ENCODE measurements at regions not wholly inside any gene's neighbourhood (a gene's known extent, or its start where the extent isn't known, plus 50 kb on each side); places are given as distances from the start of the nearest gene placed in this dataset.

GRCh38 chr4:54992266-54992665 lies 133.1 kb downstream of the KDR start:
- no peaks in the 10 kb centered on the region for H3K4me1 Mint-ChIP-seq
- Histone ChIP-seq H3K4me3 (replicated peaks in 1 of 3; ENCODE audit: low read depth in 2 of 3, low read length in 3 of 3) (no peak overlapping the region), H3K27ac (ENCODE audit: low read depth in 1 of 2, low read length in 2 of 2) (no peak overlapping the region), H3K36me3 (replicated peaks in 1 of 2; ENCODE audit: control insufficient read depth in 1 of 2, insufficient read depth in 2 of 2, low read length in 2 of 2) (no peaks in the 10 kb centered on the region), H3K4me2 (replicated peaks; ENCODE audit: extremely low read depth, low read length, poor library complexity, severe bottlenecking) (no peak overlapping the region), H3K27me3 (ENCODE audit: control insufficient read depth in 2 of 2, insufficient read depth in 2 of 2, low read length in 2 of 2) (no peaks in the 10 kb centered on the region), H3K4me1 (ENCODE audit: control insufficient read depth in 1 of 2, insufficient read depth in 2 of 2, low read length in 2 of 2) (no peaks in the 10 kb centered on the region), H3K79me2 (ENCODE audit: insufficient read depth, low read length) (no peaks in the 10 kb centered on the region), H3K9me3 (replicated peaks in 1 of 2; ENCODE audit: control insufficient read depth in 1 of 2, insufficient read depth in 1 of 2, low read length in 2 of 2) (peaks cover 8 to 16% of the 10 kb centered on the region in 2 donors), H2AFZ (ENCODE audit: insufficient read depth, low read depth, low read length, poor library complexity, severe bottlenecking) (no peak overlapping the region), H3K9ac (ENCODE audit: insufficient read depth, low read length, poor library complexity, severe bottlenecking) (no peak overlapping the region), H4K20me1 (ENCODE audit: insufficient read depth, low read length) (no peaks in the 10 kb centered on the region)
- TF ChIP-seq CTCF (IDR thresholded peaks at IDR 0.05): no peak
- WGBS (ENCODE audit: insufficient coverage): no CpG with 5 or more reads among the region's 1 CpG
- peaks cover 0 to 7% (median 1%) of the 10 kb centered on the region in 3 donors for H3K27me3 Mint-ChIP-seq (ENCODE audit: low read depth in 3 of 3)
- H3K4me3 Mint-ChIP-seq: no peak overlapping the region
- no peak for DNase-seq
- no peaks in the 10 kb centered on the region for H3K36me3 Mint-ChIP-seq
- peaks cover 13 to 37% (median 18%) of the 10 kb centered on the region in 7 donors for H3K9me3 Mint-ChIP-seq
- intact Hi-C loops (cut with micrococcal nuclease): no loop called here
- H3K27ac Mint-ChIP-seq: no peak overlapping the region

DNA sequence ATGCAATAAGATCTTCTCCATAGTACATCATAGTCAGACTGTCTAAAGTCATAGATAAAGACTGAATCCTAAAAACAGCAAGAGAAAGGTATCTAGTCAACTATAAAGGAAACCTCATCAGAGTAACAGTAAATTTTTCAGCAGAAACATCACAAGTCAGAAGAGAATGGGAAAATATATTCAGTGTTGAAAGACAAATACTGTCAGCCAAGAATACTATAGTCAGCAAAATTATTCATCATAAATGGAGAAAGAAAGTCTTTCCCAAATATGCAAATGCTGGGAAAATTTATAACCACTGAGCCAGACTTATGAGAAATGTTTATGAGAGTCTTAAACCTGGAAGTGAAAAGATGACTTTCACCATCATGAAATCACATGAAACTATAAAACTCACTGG lies 136.7 kb downstream of the KDR start:
- no peak overlapping the region for H3K9ac ChIP-seq (ENCODE audit: insufficient read depth, low read length, poor library complexity, severe bottlenecking)
- peaks cover 22 to 26% of the 10 kb centered on the region in 2 donors for H3K9me3 ChIP-seq (replicated peaks in 1 of 2; ENCODE audit: control insufficient read depth in 1 of 2, insufficient read depth in 1 of 2, low read length in 2 of 2)
- Mint-ChIP-seq H3K27ac (no peak overlapping the region), H3K9me3 (peaks cover 19 to 37% (median 24%) of the 10 kb centered on the region in 7 donors), H3K36me3 (no peaks in the 10 kb centered on the region), H3K4me1 (no peaks in the 10 kb centered on the region), H3K27me3 (ENCODE audit: low read depth in 3 of 3) (peaks cover 0 to 7% (median 0%) of the 10 kb centered on the region in 3 donors), H3K4me3 (no peak overlapping the region)
- no peak for TF ChIP-seq CTCF (IDR thresholded peaks at IDR 0.05)
- no peaks in the 10 kb centered on the region for H3K4me1 ChIP-seq (ENCODE audit: control insufficient read depth in 1 of 2, insufficient read depth in 2 of 2, low read length in 2 of 2)
- intact Hi-C loops (cut with micrococcal nuclease): no loop called here
- H3K27ac ChIP-seq (ENCODE audit: low read depth in 1 of 2, low read length in 2 of 2): no peak overlapping the region
- H4K20me1 ChIP-seq (ENCODE audit: insufficient read depth, low read length): no peaks in the 10 kb centered on the region
- H3K4me3 ChIP-seq (replicated peaks in 1 of 3; ENCODE audit: low read depth in 2 of 3, low read length in 3 of 3): no peak overlapping the region
- no peak for DNase-seq
- H2AFZ ChIP-seq (ENCODE audit: insufficient read depth, low read depth, low read length, poor library complexity, severe bottlenecking): no peak overlapping the region
- no peaks in the 10 kb centered on the region for H3K79me2 ChIP-seq (ENCODE audit: insufficient read depth, low read length)
- H3K27me3 ChIP-seq (ENCODE audit: control insufficient read depth in 2 of 2, insufficient read depth in 2 of 2, low read length in 2 of 2): no peaks in the 10 kb centered on the region
- no peak overlapping the region for H3K4me2 ChIP-seq (replicated peaks; ENCODE audit: extremely low read depth, low read length, poor library complexity, severe bottlenecking)
- H3K36me3 ChIP-seq (replicated peaks in 1 of 2; ENCODE audit: control insufficient read depth in 1 of 2, insufficient read depth in 2 of 2, low read length in 2 of 2): no peaks in the 10 kb centered on the region

Data from CD14-positive monocyte (primary cell).